ENCODE measurements at regions not wholly inside any gene's neighbourhood (a gene's known extent, or its start where the extent isn't known, plus 50 kb on each side); places are given as distances from the start of the nearest gene placed in this dataset.

DNA sequence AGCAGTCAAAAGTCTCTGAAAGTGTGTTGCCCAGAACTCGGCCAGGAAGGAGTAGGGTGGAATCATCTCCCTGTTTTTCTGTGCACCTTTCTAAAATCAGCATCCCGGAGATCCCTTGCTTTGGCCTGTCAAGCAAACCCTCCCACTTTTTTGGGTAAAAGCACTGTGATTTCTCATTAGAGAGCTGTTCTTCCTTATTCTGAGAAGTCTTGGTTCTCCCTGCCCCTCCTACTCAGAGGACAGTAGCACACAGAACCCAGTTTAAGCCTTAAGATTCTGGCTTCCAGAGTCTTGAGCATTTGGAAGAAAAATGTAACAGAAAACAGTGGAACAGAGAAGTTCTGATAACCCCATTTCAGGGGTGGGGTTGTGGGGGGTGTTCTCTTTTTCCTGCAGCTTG lies 52.6 kb upstream of the KATNAL1 start:
- Histone ChIP-seq H3K4me1 (no peaks in the 10 kb centered on the region), H3K36me3 (no peaks in the 10 kb centered on the region), H3K4me3 (no peak overlapping the region), H3K27ac (no peak overlapping the region), H3K9me3 (no peaks in the 10 kb centered on the region), H3K27me3 (no peaks in the 10 kb centered on the region)
- intact Hi-C loops (cut with DNase I) = no loop called here
- DNase-seq = no peak
- TF ChIP-seq, protein P1, sequence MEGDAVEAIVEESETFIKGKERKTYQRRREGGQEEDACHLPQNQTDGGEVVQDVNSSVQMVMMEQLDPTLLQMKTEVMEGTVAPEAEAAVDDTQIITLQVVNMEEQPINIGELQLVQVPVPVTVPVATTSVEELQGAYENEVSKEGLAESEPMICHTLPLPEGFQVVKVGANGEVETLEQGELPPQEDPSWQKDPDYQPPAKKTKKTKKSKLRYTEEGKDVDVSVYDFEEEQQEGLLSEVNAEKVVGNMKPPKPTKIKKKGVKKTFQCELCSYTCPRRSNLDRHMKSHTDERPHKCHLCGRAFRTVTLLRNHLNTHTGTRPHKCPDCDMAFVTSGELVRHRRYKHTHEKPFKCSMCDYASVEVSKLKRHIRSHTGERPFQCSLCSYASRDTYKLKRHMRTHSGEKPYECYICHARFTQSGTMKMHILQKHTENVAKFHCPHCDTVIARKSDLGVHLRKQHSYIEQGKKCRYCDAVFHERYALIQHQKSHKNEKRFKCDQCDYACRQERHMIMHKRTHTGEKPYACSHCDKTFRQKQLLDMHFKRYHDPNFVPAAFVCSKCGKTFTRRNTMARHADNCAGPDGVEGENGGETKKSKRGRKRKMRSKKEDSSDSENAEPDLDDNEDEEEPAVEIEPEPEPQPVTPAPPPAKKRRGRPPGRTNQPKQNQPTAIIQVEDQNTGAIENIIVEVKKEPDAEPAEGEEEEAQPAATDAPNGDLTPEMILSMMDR (IDR thresholded peaks at IDR 0.05) = no peak
- TF ChIP-seq POLR2A (IDR thresholded peaks at IDR 0.05) = no peak
- WGBS, 2 donors = 88 to 100% methylated on average over 2 of the region's 2 CpGs

DNA sequence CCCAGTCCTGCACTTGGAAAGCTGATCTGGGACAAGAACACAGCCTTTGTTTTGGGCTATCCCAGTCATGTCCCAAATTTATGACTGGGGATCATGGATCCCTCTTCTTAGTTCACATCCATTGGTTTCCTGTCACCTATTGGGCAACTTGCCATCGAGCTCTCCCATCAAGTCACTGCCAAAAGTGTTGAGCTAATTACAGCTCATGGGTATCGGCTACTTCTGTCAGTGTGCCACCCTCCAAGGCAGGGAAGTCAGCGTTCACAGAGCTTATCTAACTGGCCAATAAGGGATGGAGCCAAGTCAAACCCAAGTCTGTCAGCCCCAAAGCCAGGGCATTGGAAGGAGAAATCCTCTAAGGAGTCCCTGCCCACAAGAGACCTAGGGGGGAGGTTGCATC lies 53.2 kb upstream of the KATNAL1 start:
- 71 to 100% methylated on average over 1 of the region's 3 CpGs for WGBS, 2 donors
- no peaks in the 10 kb centered on the region for H3K9me3 ChIP-seq
- peaks cover 0 to 4% (median 0%) of the 10 kb centered on the region in 3 donors for H3K4me1 ChIP-seq
- intact Hi-C loops (cut with DNase I) = no loop called here
- H3K27me3 ChIP-seq = no peaks in the 10 kb centered on the region
- no peak overlapping the region for H3K27ac ChIP-seq
- H3K36me3 ChIP-seq = no peaks in the 10 kb centered on the region
- TF ChIP-seq, protein P1 (IDR thresholded peaks at IDR 0.05) = no peak
- TF ChIP-seq POLR2A (IDR thresholded peaks at IDR 0.05) = no peak
- H3K4me3 ChIP-seq = no peak overlapping the region
- no peak for DNase-seq

DNA sequence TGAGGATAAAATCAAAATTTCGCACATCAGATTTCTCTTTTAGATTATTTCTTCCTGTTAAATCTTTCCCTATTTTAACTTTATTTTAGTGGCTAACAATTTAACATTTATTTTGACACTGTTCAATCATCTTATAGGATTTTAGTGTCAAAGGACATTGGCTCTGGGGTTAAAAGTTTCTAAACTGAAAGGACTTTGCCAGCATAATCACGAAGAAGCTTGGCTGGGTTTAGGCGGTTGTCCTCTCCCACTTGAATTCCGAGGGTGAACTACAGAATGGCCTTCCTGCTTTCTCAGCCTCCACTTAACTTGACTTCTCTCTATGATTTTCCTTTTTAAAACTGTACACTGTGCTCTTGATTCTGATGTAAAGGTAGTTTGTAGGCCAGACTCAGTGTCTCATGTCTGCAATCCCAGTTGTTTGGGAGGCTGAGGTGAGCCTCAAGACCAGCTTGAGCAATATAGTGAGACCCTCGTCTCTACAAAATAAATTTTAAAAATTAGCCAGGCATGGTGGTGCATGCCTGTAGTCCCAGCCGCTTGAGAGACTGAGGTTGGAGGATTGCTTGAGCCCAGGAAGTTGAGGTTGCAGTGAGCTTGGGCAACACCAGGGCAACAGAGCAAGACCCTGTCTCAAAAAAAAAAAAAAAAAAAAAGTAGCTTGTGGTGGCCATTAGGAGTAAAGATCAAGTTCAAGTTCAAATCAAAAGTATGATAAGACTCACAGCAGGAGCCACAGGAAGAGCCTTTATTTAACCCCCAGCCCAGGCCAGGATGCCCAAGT lies 54.8 kb upstream of the KATNAL1 start:
- DNase-seq = no peak
- TF ChIP-seq, protein P1 (IDR thresholded peaks at IDR 0.05) = no peak
- TF ChIP-seq POLR2A (IDR thresholded peaks at IDR 0.05) = no peak
- no peaks in the 10 kb centered on the region for H3K27me3 ChIP-seq
- no peaks in the 10 kb centered on the region for H3K36me3 ChIP-seq
- 80 to 81% methylated on average over 5 to 6 of the region's 6 CpGs for WGBS, 2 donors
- no peaks in the 10 kb centered on the region for H3K9me3 ChIP-seq
- H3K4me1 ChIP-seq = peaks cover 0 to 7% (median 0%) of the 10 kb centered on the region in 3 donors
- intact Hi-C loops (cut with DNase I) = no loop called here
- no peak overlapping the region for H3K27ac ChIP-seq
- H3K4me3 ChIP-seq = no peak overlapping the region

DNA sequence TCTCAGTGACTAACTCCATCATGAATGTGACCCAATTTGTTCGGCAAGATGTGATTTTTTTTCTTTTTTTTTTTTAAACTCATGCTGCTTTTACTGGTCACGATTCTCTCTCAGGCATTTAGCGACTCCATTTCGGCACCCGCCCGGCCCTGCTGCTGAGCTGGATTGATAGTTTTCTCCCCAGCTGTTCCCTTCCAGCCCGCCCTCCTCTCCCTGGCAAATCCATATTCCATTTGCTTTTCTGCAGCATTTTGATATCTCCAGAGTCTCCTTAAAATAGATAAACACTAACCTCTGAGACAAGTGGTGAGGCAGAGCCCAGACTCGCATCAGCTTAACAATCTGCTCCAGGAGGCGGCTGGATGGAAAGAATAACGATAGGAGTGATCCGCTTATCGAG lies 55.5 kb upstream of the KATNAL1 start:
- no peak for DNase-seq
- no peaks in the 10 kb centered on the region for H3K27me3 ChIP-seq
- no peak for TF ChIP-seq POLR2A (IDR thresholded peaks at IDR 0.05)
- TF ChIP-seq, protein P1 (IDR thresholded peaks at IDR 0.05) = no peak
- 79 to 90% methylated on average over 12 of the region's 12 CpGs for WGBS, 2 donors
- H3K36me3 ChIP-seq = no peaks in the 10 kb centered on the region
- H3K4me3 ChIP-seq = no peak overlapping the region
- peaks cover 0 to 7% (median 0%) of the 10 kb centered on the region in 3 donors for H3K4me1 ChIP-seq
- H3K9me3 ChIP-seq = no peaks in the 10 kb centered on the region
- no peak overlapping the region for H3K27ac ChIP-seq
- intact Hi-C loops (cut with DNase I) = no loop called here

DNA sequence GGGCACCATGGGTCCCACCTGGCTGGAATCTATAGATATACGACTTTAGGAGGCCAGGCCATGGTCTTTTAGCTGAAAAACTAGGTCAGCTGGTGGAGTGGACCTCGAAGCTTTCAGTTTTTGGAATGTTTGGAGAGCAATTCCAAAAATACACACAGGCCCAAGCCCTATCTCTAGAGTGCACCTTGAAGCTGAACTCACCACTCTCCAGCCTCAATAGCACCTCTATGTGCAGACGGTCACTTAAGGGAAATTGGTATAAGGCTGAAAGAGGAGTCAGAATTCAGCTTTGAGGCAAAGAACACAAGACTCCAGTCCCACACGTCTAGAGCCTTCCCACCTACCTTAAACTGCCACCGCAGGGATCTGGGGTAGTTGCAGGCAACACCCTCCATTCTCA lies 56.4 kb upstream of the KATNAL1 start:
- 95 to 97% methylated on average over 4 to 5 of the region's 5 CpGs for WGBS, 2 donors
- H3K27ac ChIP-seq = no peak overlapping the region

More for the DNA sequence above, 56.4 kb upstream of the KATNAL1 start:
- no peak overlapping the region for H3K4me3 ChIP-seq
- H3K36me3 ChIP-seq = no peaks in the 10 kb centered on the region
- no peak for TF ChIP-seq POLR2A (IDR thresholded peaks at IDR 0.05)
- TF ChIP-seq, protein P1 (IDR thresholded peaks at IDR 0.05) = no peak
- intact Hi-C loops (cut with DNase I) = no loop called here
- no peak for DNase-seq
- no peaks in the 10 kb centered on the region for H3K27me3 ChIP-seq
- H3K9me3 ChIP-seq = no peaks in the 10 kb centered on the region
- peaks cover 0 to 7% (median 0%) of the 10 kb centered on the region in 3 donors for H3K4me1 ChIP-seq

Data from esophagus squamous epithelium (tissue), 5 donors.